ENCODE measurements at regions not wholly inside any gene's neighbourhood (a gene's known extent, or its start where the extent isn't known, plus 50 kb on each side); places are given as distances from the start of the nearest gene placed in this dataset.

- H3K27ac ChIP-seq = no peak overlapping the region
- no peak for TF ChIP-seq ZFX (IDR thresholded peaks at IDR 0.05; ENCODE audit: borderline replicate concordance)
- no peak for TF ChIP-seq CTCF (IDR thresholded peaks at IDR 0.05)
Observed at GRCh38 chr3:18675197-18675596, 250.1 kb upstream of the SATB1 start.

GRCh38 chr3:18672561-18672960 is 247.4 kb upstream of the SATB1 start:
- TF ChIP-seq CTCF (IDR thresholded peaks at IDR 0.05) (no peak), ZFX (IDR thresholded peaks at IDR 0.05; ENCODE audit: borderline replicate concordance) (no peak)
- no peak overlapping the region for H3K27ac ChIP-seq

GRCh38 chr3:18670759-18671158 is 245.6 kb upstream of the SATB1 start:
- TF ChIP-seq ZFX (IDR thresholded peaks at IDR 0.05; ENCODE audit: borderline replicate concordance) = no peak
- TF ChIP-seq CTCF (IDR thresholded peaks at IDR 0.05) = no peak
- H3K27ac ChIP-seq = no peak overlapping the region

GRCh38 chr3:18669374-18669773 is 244.2 kb upstream of the SATB1 start:
- TF ChIP-seq ZFX (IDR thresholded peaks at IDR 0.05; ENCODE audit: borderline replicate concordance) = no peak
- TF ChIP-seq CTCF (IDR thresholded peaks at IDR 0.05) = no peak

GRCh38 chr3:18667552-18667951 is 242.4 kb upstream of the SATB1 start:
- TF ChIP-seq ZFX (IDR thresholded peaks at IDR 0.05; ENCODE audit: borderline replicate concordance) (no peak), CTCF (IDR thresholded peaks at IDR 0.05) (no peak)
- H3K27ac ChIP-seq = no peak overlapping the region

More at GRCh38 chr3:18669374-18669773, 244.2 kb upstream of the SATB1 start:
- H3K27ac ChIP-seq = no peak overlapping the region

- H3K27ac ChIP-seq = no peak overlapping the region
- no peak for TF ChIP-seq ZFX (IDR thresholded peaks at IDR 0.05; ENCODE audit: borderline replicate concordance)
- TF ChIP-seq CTCF (IDR thresholded peaks at IDR 0.05) = no peak
Observed at GRCh38 chr3:18666655-18667054, 241.5 kb upstream of the SATB1 start.

GRCh38 chr3:18660059-18660458 is 234.9 kb upstream of the SATB1 start:
- TF ChIP-seq CTCF (IDR thresholded peaks at IDR 0.05) = no peak
- no peak for TF ChIP-seq ZFX (IDR thresholded peaks at IDR 0.05; ENCODE audit: borderline replicate concordance)
- H3K27ac ChIP-seq = no peak overlapping the region
